ENCODE measurements at regions not wholly inside any gene's neighbourhood (a gene's known extent, or its start where the extent isn't known, plus 50 kb on each side); places are given as distances from the start of the nearest gene placed in this dataset.

GRCh38 chr15:29205186-29205585 is 64.4 kb downstream of the NSMCE3 start:
- TF ChIP-seq EZH2 (IDR thresholded peaks at IDR 0.05; ENCODE audit: insufficient read depth, poor library complexity, severe bottlenecking) (no peak), EZH2phosphoT487 (IDR thresholded peaks at IDR 0.05; ENCODE audit: insufficient read depth, low read depth) (no peak)
